Stimulated activated CD4-positive, alpha-beta T cell treated with anti-CD3 and anti-CD28 coated beads, TNF-alpha, amount 100 ng/mL, for 4 hours (primary cell): ENCODE measurements at regions not wholly inside any gene's neighbourhood (a gene's known extent, or its start where the extent isn't known, plus 50 kb on each side); places are given as distances from the start of the nearest gene placed in this dataset.

ENCODE experiments used
- DNase-seq, 3 experiments: peaks; one replicate each; pipeline ENCODE4 v3.0.0-alpha.2; 2020; ENCODE audit warnings: low read depth in 3 of 3

DNA sequence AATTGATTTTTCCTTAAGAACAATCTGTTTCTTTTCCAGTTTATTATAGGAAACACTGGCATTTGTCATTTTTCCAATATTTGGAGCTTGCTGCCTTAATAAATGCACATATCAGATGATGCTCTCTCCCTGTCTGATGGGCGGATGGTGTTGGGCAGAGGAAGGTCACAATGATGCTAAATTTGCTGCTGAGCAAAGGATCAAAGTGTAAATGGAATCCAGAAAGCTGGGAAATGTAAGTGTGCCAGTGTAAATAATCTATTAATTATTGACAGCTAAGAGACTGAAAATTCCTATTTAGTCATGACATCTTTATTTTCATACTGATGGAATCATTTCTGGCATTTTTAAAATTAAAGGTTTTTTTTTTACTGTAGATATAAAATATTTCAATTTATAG lies 243.2 kb downstream of the PTBP2 start:
- DNase-seq, result no peak

DNA sequence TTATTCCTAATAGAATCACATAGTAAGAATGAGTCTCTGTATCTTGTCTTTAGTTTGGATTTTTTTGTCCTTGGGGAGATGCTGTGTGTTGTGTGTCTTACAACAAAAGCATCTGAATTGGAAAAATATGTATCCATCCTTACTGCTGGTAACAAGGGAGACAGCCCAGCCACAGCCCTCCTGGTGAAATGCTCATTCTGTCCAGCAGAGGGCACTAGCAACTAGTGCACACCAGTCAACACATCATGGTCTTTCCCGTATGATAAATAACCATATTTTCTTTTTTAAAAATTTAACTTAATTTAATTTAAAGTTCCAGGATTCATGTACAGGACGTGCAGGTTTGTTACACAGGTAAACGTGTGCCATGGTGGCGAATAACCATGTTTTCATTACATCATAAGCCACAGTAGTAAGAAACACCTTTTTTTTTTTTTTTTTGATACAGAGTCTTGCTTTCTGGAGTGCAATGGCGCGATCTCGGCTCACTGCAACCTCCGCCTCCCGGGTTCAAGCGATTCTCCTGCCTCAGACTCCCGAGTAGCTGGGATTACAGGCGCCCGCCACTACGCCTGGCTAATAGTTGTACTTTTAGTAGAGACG lies 245.1 kb downstream of the PTBP2 start:
- DNase-seq, result peak; percentile 35 to 42 (median 38)

DNA sequence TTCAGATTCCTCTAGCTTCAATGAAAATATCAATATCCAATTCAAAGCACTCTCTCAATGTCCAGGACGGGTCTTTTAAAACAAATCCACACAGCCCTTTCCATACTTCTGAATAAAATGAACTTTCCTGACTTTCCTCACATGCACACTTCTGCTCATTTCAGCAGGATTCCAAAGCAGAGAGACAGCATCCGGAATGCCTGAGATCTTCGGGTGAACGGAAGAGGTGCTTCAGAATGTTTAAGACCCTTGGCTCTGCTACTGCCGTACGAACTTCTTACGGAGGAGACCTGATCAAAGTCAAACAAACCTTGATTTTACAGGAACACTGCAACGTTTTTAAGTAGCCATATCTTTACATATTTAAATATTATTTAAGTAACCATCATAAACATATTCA lies 245.7 kb downstream of the PTBP2 start:
- no peak for DNase-seq

DNA sequence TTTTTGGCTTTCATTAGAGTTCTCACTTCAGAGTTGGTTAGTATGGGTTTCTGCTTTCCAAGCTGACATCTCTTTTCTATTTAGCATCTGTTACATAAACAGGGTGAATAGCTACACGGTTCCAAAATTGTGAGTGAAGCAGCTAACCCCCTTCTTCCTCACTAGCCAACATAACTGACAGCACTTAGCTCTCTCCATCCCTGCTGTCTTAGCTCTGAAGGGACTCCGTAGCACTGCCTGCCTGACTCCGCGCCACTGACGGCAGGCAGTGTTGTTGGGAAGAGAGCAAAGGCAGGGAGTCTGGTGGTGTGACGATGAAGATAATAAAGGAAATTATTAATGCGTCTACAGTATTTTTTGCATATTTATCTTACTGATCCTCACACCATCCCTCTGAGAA lies 247.0 kb downstream of the PTBP2 start:
- no peak for DNase-seq

DNA sequence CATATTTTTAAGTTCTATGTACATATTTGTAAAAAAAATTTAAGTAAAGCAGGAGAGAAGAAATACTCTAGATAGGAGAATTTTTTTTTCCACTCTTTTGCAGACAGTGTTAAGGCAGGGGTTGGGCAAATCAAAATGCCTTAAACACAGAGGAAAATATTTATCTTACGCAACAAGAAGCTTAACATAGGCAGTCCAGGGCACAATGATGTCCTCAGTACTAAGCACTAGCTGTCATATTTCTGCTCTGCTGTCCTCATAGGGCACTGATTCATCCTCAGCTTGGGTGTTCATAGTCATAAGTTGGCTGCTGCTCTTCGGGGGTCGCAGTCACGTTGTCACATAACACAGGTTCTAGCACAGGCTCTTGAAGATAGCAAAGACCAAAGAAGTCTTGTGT lies 247.4 kb downstream of the PTBP2 start:
- no peak for DNase-seq

DNA sequence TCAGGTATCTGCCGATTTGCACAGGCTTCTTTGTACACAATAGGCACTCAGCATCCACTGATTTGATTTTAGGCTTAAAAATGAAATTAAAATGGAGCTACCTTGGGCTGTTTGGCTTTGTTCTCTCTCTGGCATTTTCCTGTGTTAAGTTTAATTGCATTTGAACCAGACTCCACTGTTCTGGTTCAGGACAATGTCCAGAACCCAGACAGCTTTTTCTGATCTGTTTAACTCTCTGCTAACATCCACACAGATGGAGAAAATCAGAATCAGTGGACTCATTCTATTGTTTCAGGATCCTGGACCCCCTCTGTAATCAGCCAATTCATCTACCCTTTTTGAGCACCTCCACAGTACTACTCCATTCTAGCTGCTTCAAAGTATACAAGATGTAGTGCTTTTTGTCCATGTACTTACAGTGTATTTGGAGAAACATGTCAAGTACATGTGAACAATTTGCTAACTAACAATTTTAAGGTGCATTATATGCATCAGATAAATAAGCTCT lies 248.1 kb downstream of the PTBP2 start:
- no peak for DNase-seq

DNA sequence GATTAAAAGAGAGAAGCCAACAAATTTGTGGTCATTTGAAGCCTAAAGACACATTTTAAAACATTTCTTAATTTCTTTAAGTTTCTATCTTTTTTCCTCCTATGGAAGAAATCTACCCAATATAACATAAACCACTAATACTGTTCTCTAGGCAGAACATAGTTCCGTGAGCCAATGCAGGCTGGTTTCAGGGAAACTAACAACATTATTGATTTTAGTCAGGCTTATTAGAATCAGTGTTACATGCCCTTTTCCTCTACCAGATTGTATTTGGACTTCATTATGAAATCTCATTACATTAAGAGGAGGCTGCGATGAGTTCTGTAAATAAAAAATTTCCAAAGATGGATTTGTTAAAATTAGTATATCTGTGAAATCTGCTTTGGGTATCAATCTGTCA lies 249.9 kb downstream of the PTBP2 start:
- DNase-seq, result no peak

DNA sequence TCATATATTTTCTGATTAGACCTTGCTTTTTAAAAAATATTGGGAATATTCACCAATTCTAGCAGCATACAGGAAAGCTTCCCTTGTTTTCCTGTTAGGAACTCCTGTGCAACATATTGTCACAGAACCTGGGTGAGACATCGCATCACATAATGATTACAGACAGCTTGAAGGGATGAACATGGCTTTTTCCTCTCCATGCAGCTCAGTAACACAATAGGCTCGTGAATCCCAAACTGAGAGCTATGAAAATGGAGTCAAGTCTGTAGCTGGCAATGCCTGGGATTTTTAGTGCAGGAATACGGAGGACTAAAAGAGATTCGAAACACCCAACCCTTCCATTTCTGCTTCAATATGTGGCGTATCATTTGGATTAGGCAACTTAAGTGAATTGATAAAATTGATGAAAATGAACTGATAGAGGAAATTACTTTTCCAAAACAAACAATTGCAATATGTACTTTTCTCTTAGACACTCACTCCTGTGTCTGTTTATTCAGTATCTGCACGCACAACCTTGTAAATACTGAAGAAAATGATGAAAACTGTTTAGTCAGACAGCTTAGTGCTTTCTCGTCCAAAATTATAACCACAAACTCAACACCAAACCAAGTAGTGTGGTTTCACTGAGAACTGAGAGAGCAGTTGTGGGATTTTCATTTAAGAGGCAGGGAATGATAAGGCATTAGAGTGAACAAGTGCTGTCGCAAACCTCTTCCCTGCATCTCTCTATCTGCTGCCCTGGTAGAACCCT lies 250.4 kb downstream of the PTBP2 start:
- DNase-seq, result no peak

DNA sequence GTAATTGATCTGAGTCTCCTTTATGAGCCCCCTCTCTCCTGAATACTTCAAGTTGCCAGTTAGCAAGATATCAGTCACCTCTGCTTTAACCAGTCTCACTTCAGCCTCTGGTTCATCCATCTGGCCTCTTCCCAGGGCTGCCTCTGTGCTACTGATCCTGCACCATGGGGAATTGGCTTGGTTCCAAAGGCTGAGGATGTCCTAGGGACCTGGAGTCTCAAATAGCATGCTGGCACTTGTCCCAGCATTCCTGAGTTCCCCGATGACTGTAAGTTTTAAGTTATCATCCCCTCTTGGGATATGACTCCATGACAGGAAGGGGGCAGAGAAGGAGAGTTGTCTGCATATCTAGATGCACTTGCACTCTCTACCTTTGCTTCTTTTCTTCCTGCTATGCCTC lies 252.0 kb downstream of the PTBP2 start:
- no peak for DNase-seq

DNA sequence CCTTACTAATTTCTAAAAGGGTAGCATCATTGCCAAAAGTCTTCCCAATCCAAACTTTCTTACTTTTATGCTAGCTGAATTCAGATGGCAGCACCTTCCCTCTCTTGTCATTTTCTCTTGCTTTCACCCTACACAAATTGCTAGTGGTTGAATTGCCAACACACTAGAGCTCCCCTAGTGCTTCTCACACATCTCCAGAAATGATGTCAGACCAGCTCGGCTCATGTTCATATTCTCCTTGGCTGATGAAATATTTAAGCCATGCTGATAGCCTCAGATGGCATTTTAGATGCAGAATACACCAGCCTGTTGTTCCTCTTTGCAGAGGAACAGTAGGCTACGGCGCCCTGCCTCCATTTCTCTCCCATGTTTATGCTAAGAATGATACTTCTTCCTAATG lies 256.9 kb downstream of the PTBP2 start:
- DNase-seq, result no peak

DNA sequence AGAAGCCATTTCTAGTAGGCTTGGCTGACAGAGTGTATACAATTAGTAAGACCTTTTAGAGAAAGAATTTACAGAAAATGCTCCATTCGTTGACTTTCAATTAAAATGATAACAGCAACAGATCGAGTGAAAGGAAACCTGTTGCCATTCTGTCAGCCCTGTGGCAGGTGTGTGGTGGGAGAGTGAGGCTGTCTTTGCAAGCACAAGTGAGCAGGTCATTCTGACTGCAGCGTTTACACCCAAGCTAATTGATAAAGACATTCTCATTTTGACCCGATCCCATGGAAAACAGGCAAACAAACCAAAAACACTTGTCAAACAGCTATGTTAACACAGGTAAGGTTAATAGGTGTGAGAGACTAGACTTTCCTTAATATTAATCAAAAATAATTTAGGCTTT lies 257.3 kb downstream of the PTBP2 start:
- DNase-seq, result no peak

DNA sequence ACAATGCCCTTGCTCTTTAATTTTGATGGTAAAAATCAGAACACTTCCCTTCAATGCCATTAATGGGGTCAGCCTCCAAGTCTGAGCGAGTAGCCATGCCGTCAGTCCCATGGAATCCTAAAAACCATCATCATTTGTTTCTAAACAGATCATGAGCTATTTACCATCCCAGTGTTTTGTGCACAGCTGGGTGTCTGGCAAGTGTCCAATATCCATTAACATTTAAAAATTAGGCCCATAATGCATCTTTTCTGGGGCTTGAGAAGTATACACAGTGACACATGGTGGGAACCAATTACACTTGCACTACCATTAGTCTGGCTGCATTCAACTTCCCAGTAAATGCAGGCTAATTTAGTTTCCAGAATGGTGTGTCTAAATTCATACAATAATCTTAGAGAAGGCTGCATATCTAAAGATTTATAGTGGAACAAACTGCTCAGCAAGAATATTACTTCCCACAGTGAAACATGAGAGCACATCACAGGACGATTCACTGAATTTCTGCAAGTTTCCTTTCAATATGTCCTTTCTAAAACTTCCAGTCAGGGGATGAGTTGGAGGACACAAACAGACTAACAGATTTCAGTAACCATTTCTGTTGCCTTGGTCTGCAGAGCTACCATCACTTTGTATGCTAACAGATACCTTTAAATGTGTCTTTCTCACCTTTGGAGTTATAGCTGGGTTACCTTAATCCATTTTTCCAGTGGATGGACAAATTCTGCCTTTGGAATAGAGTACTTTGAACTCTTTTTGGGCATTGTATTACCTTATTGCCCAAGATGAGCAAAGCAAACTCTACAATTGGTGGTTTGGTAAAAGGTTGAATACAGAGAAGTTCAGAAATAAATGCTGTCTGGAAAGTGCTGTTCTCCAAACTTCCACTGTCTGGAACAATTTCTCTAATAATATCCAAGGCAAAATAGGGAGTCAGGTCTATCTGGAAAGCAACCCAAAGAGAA lies 258.0 kb downstream of the PTBP2 start:
- no peak for DNase-seq

DNA sequence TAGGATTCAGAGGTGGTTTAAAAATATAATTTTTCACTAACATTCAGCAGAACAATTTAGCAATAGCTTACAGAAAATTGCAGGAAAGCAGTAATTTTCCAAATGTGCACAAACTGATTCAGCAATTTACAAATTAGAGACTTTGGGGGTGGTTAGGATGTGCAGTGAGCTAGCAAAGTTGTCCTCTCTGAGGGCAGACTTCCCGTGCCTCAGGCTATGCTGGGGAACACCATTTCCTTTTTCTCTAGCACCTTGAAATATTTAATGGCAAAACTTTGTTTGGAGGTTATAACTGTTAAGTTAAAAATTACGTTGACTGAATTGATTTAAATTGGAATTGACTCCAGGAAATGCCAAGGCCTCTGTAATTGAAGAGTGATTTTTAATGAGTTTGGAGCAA lies 258.9 kb downstream of the PTBP2 start:
- no peak for DNase-seq

DNA sequence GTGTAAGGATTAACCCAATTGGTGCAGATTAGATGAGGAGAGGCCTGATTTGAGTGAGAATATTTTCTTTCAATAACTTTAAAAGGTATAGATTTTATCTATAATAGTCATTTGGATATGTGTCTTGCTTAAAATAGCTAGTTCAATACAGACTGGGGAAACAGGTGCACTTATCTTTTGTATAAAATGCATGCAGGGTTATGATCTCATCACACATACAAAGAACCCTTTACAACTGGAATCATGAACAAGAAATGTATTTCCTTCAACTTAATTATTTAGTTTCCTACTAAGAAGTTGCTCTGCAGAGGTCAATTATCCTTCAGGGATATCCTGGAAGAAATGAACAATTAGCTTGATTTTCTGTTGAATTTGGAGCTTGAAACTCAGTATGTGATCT lies 259.6 kb downstream of the PTBP2 start:
- DNase-seq, result no peak

DNA sequence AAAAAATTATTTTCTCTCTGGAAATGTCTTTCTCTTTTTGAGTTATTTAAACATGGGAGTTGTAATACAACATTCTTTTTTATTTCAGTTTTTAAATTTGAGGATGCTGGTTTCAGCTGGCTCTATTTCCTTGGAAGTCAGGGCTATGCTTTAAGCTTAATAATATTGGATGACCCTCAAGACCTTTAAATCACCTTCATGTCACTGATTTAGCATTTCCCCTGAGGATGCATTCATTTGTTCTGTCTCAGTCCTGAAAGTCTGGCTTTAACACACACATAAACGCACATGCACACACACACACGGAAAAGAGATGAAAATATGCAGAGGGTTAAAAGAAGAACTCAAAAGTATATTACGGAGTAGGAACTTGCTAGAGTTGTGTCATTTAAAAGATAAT lies 260.5 kb downstream of the PTBP2 start:
- DNase-seq, result no peak

DNA sequence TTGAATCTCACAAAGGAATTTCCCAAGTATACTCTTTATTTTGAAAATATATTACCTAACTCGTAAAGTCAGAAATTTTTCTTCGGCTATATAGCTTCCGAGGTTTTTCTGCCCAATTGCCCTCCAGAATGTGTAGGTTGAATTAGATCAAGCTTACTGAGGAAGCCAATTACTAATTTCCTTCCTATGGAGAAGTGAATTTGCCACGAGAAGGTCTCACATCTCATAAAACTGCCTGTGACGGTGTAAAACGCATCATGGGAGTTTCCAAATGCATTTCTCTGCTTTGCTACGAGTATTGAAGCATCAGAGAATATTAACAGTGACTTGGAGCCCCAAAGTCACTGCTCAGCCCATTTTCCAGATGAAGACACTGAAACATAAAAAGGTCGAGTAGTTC lies 262.3 kb downstream of the PTBP2 start:
- no peak for DNase-seq

DNA sequence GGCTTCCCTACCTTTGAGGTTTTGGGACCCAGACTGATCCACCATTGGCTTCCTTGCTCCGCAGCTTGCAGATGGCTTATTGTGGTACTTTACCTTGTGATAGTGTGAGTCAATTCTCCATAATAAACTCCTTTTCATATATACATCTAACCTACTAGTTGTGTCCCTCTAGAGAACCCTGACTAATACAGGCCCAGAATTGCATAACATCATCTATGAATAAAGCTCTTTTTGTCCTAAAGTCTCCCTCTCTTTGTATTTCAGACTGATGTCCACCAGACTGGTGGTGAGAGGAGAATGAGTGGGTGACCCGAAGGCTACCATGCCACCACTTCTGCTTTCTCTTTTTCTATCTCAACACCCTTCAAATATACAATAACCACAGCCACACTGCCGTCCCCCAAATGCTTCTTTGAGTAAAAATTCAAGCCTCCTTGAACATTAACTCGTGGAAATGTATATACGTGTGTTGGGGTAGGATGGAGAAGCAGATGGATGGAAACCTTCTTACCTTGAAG lies 265.7 kb downstream of the PTBP2 start:
- DNase-seq, result no peak

DNA sequence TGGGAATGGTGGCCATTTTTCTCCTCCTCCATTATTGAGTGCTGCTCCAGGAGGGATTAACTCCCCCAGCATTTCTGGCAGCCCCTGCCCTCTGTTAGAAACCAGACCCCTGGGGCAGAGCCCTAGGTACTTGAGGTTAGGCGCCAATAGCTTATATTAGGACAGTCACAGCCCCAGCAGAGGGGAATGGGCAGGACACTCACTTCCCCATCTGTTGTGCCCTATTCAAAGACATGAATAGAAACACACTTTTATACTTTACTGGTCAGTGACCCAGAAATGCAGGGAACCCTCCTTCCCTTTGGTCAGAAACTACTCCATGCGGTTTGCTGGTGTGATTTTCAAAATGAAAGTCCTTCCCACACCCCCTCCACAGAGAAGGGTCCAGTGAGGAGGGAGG lies 267.7 kb downstream of the PTBP2 start:
- no peak for DNase-seq

DNA sequence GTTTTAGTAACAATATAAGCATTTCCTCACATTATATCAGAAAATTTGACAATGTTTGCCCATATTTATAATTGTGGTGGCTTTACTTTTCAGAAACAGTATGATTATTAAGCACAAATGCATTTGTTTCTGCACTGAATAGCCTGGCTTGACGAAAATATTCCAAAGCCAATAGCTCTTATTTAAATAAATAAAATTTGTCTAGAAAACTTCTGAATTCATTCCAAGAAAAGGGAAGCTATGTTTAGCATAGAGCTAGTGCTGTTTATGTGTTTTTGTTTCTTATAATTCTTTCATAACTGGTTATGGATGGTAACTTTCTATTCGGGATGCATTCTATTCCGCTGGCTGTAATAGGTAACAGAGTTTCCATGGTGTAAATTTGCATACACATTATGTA lies 268.6 kb downstream of the PTBP2 start:
- DNase-seq, result no peak

DNA sequence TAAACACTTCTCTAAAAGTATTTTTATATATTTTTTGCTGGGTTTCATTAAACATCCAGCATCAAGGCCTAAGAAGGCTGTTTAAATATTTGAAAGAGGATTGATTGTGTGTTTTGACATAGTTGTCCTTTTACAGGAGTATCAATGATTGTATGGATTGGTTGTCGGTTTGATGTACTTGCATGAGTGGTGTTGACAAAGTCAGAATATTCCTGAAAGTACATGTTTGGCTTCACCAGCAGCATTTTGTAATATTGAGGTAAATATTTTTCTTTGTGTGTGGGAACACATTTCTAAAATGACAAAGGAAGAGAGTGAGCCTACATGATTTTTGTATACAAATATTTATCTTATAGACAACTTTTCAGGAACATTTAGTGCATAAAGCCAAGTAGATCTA lies 269.7 kb downstream of the PTBP2 start:
- DNase-seq, result no peak

DNA sequence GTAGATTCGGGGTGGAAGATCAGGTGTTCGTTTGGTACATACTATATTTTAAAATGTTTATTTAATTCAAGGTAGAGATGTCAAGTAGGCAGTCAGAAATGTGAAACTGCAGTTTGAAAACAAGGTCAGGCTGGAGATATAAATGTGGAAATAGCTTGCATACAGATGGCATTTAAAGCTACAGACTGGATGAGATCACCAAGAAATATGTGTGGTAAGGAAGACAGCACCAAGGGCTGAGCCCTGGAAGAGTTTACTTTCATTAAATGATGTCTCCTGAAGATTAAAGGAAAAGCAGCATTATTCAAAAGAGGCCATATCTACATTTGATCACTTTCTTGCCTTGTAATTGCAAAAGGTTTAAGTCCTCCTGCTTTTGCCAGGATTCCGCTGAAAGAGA lies 271.3 kb downstream of the PTBP2 start:
- no peak for DNase-seq

DNA sequence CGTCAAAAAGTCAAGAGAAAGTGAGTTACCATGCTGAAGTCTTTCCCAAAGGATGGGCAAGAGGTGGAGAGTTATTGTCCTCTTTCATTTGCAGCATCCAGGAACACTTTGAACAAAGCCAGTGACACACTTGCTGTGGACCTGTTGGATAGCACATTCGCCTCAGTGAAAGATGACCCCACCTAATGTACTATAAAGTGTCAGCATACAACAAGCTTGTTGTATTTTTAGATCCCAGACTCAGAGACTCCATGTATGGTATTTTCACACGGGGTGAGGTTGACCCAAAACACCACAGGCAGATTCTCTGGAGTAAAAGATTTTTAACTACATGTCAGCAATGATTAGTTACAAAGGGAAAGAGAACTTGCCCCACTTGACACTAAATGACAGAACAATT lies 273.8 kb downstream of the PTBP2 start:
- no peak for DNase-seq
